Epithelial cell of esophagus (primary cell): ENCODE measurements at regions not wholly inside any gene's neighbourhood (a gene's known extent, or its start where the extent isn't known, plus 50 kb on each side); places are given as distances from the start of the nearest gene placed in this dataset.
"Not testable (repeated sequence)": the region's sequence is repeated elsewhere in the genome, so short reads cannot be mapped to it uniquely, and the experiment has no call there.

Experiments
- DNase-seq: peaks from one replicate; pipeline ENCODE4 v3.0.0; 2010; ENCODE audit warnings: low read depth
- H3K4me3 ChIP-seq: 2 replicates; pipeline ENCODE4 v1.5.1; 2011; ENCODE audit warnings: mild to moderate bottlenecking, low read length, control low read depth
- CTCF ChIP-seq: IDR thresholded peaks from 2 replicates; pipeline ENCODE4 v1.5.1; 2011; ENCODE audit warnings: low read depth, mild to moderate bottlenecking, low read length, control low read depth, inconsistent platforms; ENCODE audit not compliant: insufficient read depth; ENCODE audit errors: missing control alignments

- H3K4me3 ChIP-seq: no peak overlapping the region
- no peak for TF ChIP-seq CTCF
- no peak for DNase-seq
Observed at GRCh38 chr9:100725371-100725770, 147.5 kb downstream of the CAVIN4 start.

- no peak overlapping the region for H3K4me3 ChIP-seq
- DNase-seq: no peak
- TF ChIP-seq CTCF: no peak
Observed at GRCh38 chr9:100729336-100729895, 151.5 kb downstream of the CAVIN4 start.

GRCh38 chr9:100730086-100730485 lies 152.2 kb downstream of the CAVIN4 start:
- TF ChIP-seq CTCF: no peak
- DNase-seq: no peak
- H3K4me3 ChIP-seq: no peak overlapping the region

- no peak for DNase-seq
- no peak overlapping the region for H3K4me3 ChIP-seq
- TF ChIP-seq CTCF: no peak
Observed at GRCh38 chr9:100731038-100731556, 153.2 kb downstream of the CAVIN4 start.

- DNase-seq: no peak
- TF ChIP-seq CTCF: no peak
- no peak overlapping the region for H3K4me3 ChIP-seq
Observed at GRCh38 chr9:100731557-100731956, 153.7 kb downstream of the CAVIN4 start.

- no peak overlapping the region for H3K4me3 ChIP-seq
- no peak for TF ChIP-seq CTCF
- peak; percentile 38 for DNase-seq
Observed at GRCh38 chr9:100739208-100739607, 161.3 kb downstream of the CAVIN4 start.

- no peak overlapping the region for H3K4me3 ChIP-seq
- TF ChIP-seq CTCF: no peak
- peak; percentile 85 for DNase-seq
Observed at GRCh38 chr9:100739666-100740065, 161.8 kb downstream of the CAVIN4 start.

GRCh38 chr9:100748930-100749329 lies 171.1 kb downstream of the CAVIN4 start:
- not testable (repeated sequence) for H3K4me3 ChIP-seq, DNase-seq
